ENCODE measurements at regions not wholly inside any gene's neighbourhood (a gene's known extent, or its start where the extent isn't known, plus 50 kb on each side); places are given as distances from the start of the nearest gene placed in this dataset.

DNA sequence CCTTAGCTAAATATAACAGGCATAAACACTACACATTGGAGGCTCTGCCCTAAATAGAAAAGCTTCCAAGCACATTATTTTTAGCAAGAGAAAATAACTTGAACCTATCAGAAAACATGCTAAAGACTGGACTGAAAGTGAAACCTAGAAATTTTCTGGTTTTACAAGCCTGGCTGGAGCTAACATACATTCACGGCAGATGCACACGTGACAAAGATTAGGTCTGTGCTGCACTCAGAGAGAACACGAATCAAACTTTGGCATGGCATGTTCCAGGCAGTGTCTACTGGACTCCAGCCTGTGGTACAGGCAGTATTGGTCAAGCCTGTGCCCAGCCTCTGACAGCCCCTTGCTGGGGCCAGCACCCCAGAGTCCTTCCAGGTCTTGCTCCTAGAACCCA, 94.1 kb upstream of the PCBD1 start:
- Histone ChIP-seq H3K27ac (ENCODE audit: low read depth in 2 of 2, low read length in 1 of 2) (no peak overlapping the region), H3K9ac (no peak overlapping the region), H3K4me3 (ENCODE audit: low read depth in 2 of 2, low read length in 1 of 2) (no peak overlapping the region), H2AFZ (ENCODE audit: low read depth) (no peak overlapping the region), H3K36me3 (replicated peaks in 1 of 2; ENCODE audit: control insufficient read depth in 1 of 2, insufficient read depth in 2 of 2, low read length in 1 of 2) (no peaks in the 10 kb centered on the region), H3F3A (replicated peaks; ENCODE audit: insufficient read depth) (no peaks in the 10 kb centered on the region), H4K20me1 (ENCODE audit: insufficient read depth) (no peaks in the 10 kb centered on the region), H3K4me1 (ENCODE audit: control insufficient read depth in 1 of 2, insufficient read depth in 2 of 2, low read depth in 1 of 2, low read length in 1 of 2) (no peaks in the 10 kb centered on the region; a peak in 1 of 4 replicates), H3K9me2 (no peaks in the 10 kb centered on the region), H3K27me3 (ENCODE audit: insufficient read depth) (no peaks in the 10 kb centered on the region; the same call in 1 of the 2 replicates), H3K9me3 (no peaks in the 10 kb centered on the region), H3K79me2 (ENCODE audit: insufficient read depth) (no peaks in the 10 kb centered on the region), H3K4me2 (no peak overlapping the region)
- TF ChIP-seq, protein P1, sequence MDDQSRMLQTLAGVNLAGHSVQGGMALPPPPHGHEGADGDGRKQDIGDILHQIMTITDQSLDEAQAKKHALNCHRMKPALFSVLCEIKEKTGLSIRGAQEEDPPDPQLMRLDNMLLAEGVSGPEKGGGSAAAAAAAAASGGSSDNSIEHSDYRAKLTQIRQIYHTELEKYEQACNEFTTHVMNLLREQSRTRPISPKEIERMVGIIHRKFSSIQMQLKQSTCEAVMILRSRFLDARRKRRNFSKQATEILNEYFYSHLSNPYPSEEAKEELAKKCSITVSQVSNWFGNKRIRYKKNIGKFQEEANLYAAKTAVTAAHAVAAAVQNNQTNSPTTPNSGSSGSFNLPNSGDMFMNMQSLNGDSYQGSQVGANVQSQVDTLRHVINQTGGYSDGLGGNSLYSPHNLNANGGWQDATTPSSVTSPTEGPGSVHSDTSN (IDR thresholded peaks at IDR 0.05): no peak
- no peak for TF ChIP-seq TCF12 (IDR thresholded peaks at IDR 0.05)
- TF ChIP-seq EZH2phosphoT487 (IDR thresholded peaks at IDR 0.05; ENCODE audit: borderline replicate concordance, low read depth): no peak
- no peak for TF ChIP-seq MEF2A (IDR thresholded peaks at IDR 0.05; ENCODE audit: borderline replicate concordance, low read depth)
- no peak for TF ChIP-seq ELF1 (IDR thresholded peaks at IDR 0.05)
- TF ChIP-seq TAF1 (IDR thresholded peaks at IDR 0.05; ENCODE audit: borderline replicate concordance, low read depth, low read length): no peak
- no peak for TF ChIP-seq RXRA (IDR thresholded peaks at IDR 0.05; ENCODE audit: borderline replicate concordance, low read depth)
- TF ChIP-seq, protein P2, sequence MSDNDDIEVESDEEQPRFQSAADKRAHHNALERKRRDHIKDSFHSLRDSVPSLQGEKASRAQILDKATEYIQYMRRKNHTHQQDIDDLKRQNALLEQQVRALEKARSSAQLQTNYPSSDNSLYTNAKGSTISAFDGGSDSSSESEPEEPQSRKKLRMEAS (IDR thresholded peaks at IDR 0.05; ENCODE audit: low read depth): no peak
- TF ChIP-seq RAD21 (IDR thresholded peaks at IDR 0.05; ENCODE audit: low read length): no peak
- TF ChIP-seq SMC3 (IDR thresholded peaks at IDR 0.05; ENCODE audit: low read depth, low read length): no peak
- no peak for TF ChIP-seq GATA2 (CRISPR knock-in tag; IDR thresholded peaks at IDR 0.05)
- no peak for TF ChIP-seq RCOR1 (IDR thresholded peaks at IDR 0.05; ENCODE audit: low read length)
- TF ChIP-seq, protein P3, sequence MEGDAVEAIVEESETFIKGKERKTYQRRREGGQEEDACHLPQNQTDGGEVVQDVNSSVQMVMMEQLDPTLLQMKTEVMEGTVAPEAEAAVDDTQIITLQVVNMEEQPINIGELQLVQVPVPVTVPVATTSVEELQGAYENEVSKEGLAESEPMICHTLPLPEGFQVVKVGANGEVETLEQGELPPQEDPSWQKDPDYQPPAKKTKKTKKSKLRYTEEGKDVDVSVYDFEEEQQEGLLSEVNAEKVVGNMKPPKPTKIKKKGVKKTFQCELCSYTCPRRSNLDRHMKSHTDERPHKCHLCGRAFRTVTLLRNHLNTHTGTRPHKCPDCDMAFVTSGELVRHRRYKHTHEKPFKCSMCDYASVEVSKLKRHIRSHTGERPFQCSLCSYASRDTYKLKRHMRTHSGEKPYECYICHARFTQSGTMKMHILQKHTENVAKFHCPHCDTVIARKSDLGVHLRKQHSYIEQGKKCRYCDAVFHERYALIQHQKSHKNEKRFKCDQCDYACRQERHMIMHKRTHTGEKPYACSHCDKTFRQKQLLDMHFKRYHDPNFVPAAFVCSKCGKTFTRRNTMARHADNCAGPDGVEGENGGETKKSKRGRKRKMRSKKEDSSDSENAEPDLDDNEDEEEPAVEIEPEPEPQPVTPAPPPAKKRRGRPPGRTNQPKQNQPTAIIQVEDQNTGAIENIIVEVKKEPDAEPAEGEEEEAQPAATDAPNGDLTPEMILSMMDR (IDR thresholded peaks at IDR 0.05): no peak
- TF ChIP-seq NFIC (IDR thresholded peaks at IDR 0.05; ENCODE audit: borderline replicate concordance): no peak
- TF ChIP-seq CHD2 (IDR thresholded peaks at IDR 0.05; ENCODE audit: low read length, partially characterized antibody): no peak
- DNase-seq: no peak
- POLR2A ChIA-PET: no interaction called here
- CTCF ChIA-PET: interaction anchor here (1.1 to 1.2 kb wide), 2 partner anchors 13 to 57 kb away, joined by 6 read pairs; no protein-coding TSS in a partner anchor
- WGBS (ENCODE audit: low lambda C conversion rate): 66% methylated on average over 3 of the region's 3 CpGs

DNA sequence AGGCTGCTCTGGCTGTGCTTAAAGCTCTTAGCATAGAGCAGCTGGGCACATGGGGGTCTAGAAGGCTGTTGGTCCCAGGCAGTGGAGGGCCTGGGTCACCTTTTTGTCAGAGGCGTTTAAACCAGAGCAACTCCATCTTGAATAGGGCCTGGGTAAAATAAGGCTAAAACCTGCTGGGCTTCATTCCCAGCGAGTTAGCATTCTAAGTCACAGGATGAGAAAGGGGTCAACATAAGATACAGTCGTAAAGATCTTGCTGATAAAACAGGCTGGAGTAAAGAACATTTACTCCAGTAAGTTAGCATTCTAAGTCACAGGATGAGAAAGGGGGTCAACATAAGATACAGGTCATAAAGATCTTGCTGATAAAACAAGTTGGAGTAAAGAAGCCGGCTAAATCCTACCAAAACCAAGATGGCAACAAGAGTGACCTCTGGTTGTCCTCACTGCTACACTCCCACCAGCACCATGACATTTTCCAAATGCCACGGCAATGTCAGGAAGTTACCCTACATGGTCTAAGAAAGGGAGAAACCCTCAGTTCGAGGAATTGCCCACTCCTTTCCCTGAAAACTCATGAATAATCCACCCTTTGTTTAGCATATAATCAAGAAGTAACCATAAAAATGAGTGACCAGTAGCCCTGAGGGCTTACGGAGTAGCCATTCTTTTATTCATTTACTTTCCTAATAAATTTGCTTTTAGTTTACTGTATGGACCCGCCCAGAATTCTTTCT, 96.8 kb upstream of the PCBD1 start:
- no peak overlapping the region for H3K4me3 ChIP-seq (ENCODE audit: low read depth in 2 of 2, low read length in 1 of 2)
- H3K79me2 ChIP-seq (ENCODE audit: insufficient read depth): no peaks in the 10 kb centered on the region
- no peaks in the 10 kb centered on the region; a peak in 1 of 4 replicates for H3K4me1 ChIP-seq (ENCODE audit: control insufficient read depth in 1 of 2, insufficient read depth in 2 of 2, low read depth in 1 of 2, low read length in 1 of 2)
- no peaks in the 10 kb centered on the region for H3F3A ChIP-seq (replicated peaks; ENCODE audit: insufficient read depth)
- H3K9me2 ChIP-seq: no peaks in the 10 kb centered on the region
- POLR2A ChIA-PET: no interaction called here
- CTCF ChIA-PET: interaction anchor here (1.7 kb wide), 1 partner anchor 10 kb away, joined by 5 read pairs; no protein-coding TSS in a partner anchor
- no peak overlapping the region for H3K4me2 ChIP-seq
- no peak overlapping the region for H3K27ac ChIP-seq (ENCODE audit: low read depth in 2 of 2, low read length in 1 of 2)
- no peaks in the 10 kb centered on the region; the same call in 1 of the 2 replicates for H3K27me3 ChIP-seq (ENCODE audit: insufficient read depth)
- H3K36me3 ChIP-seq (replicated peaks in 1 of 2; ENCODE audit: control insufficient read depth in 1 of 2, insufficient read depth in 2 of 2, low read length in 1 of 2): no peaks in the 10 kb centered on the region
- H2AFZ ChIP-seq (ENCODE audit: low read depth): no peak overlapping the region
- no peaks in the 10 kb centered on the region for H4K20me1 ChIP-seq (ENCODE audit: insufficient read depth)
- H3K9ac ChIP-seq: no peak overlapping the region
- no peaks in the 10 kb centered on the region for H3K9me3 ChIP-seq
- WGBS (ENCODE audit: low lambda C conversion rate): 49% methylated on average over 8 of the region's 8 CpGs
- no peak for DNase-seq
- no peak for TF ChIP-seq RAD21 (IDR thresholded peaks at IDR 0.05; ENCODE audit: low read length)
- TF ChIP-seq RCOR1 (IDR thresholded peaks at IDR 0.05; ENCODE audit: low read length): no peak
- no peak for TF ChIP-seq CHD2 (IDR thresholded peaks at IDR 0.05; ENCODE audit: low read length, partially characterized antibody)
- TF ChIP-seq, protein P3 (IDR thresholded peaks at IDR 0.05): no peak
- TF ChIP-seq GABPA (IDR thresholded peaks at IDR 0.05; ENCODE audit: low read depth): no peak
- TF ChIP-seq, protein P4, sequence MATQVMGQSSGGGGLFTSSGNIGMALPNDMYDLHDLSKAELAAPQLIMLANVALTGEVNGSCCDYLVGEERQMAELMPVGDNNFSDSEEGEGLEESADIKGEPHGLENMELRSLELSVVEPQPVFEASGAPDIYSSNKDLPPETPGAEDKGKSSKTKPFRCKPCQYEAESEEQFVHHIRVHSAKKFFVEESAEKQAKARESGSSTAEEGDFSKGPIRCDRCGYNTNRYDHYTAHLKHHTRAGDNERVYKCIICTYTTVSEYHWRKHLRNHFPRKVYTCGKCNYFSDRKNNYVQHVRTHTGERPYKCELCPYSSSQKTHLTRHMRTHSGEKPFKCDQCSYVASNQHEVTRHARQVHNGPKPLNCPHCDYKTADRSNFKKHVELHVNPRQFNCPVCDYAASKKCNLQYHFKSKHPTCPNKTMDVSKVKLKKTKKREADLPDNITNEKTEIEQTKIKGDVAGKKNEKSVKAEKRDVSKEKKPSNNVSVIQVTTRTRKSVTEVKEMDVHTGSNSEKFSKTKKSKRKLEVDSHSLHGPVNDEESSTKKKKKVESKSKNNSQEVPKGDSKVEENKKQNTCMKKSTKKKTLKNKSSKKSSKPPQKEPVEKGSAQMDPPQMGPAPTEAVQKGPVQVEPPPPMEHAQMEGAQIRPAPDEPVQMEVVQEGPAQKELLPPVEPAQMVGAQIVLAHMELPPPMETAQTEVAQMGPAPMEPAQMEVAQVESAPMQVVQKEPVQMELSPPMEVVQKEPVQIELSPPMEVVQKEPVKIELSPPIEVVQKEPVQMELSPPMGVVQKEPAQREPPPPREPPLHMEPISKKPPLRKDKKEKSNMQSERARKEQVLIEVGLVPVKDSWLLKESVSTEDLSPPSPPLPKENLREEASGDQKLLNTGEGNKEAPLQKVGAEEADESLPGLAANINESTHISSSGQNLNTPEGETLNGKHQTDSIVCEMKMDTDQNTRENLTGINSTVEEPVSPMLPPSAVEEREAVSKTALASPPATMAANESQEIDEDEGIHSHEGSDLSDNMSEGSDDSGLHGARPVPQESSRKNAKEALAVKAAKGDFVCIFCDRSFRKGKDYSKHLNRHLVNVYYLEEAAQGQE (IDR thresholded peaks at IDR 0.05; ENCODE audit: low read depth, low read length): no peak
- TF ChIP-seq EP300 (IDR thresholded peaks at IDR 0.05; ENCODE audit: borderline replicate concordance in 1 of 2, low read depth in 1 of 2, low read length in 1 of 2): no peak
- TF ChIP-seq GATA2 (CRISPR knock-in tag; IDR thresholded peaks at IDR 0.05): no peak
